Nucleus accumbens (tissue), 56 donors: ENCODE measurements at regions not wholly inside any gene's neighbourhood (a gene's known extent, or its start where the extent isn't known, plus 50 kb on each side); places are given as distances from the start of the nearest gene placed in this dataset.
A peak's percentile ranks its signal among the peaks of the same experiment; 100 is the strongest.
"Not testable (repeated sequence)": the region's sequence is repeated elsewhere in the genome, so short reads cannot be mapped to it uniquely, and the experiment has no call there.

Experiments
- DNase-seq, 56 donors: peaks; one replicate each; lab custom pipeline; 2025; lab: John Stamatoyannopoulos, UW

DNA sequence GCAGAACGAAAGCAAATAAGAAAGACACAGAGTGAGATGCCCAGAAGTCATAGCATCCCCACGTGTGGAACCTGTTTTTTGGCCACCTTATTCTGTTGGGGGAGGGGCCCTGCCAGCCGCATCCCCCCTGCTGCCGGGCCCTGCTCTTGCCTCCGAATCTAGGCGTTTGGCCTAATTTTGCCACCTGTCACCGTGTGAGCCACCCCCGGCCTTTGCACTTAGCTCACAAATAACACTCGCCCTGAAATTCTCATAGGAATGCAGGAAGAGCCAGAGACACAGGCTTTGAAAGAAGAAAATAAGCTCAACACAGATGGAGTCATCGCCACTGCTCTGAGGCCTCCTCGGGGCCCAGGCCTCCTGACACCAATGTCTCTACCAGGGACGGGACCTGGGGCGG, 522.6 kb upstream of the SALL3 start:
- no peak for DNase-seq

DNA sequence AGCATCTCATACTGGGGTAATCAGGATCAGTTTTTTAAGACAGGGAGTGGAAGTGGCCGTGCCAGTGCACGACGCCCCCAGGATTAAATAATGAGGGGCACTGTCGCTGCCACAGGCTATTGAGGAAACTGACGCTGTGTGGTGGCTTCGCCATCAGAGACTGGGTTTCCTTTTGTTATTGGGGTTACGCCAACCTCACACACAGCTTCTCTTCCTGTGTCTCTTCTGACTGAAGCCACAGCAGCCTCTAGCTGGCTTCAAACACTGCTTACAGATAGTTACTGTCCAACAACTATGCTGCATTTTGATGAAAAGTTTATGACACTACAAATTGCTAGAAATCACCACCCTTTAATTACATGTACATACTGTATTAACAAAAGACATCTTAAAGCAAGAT, 521.9 kb upstream of the SALL3 start:
- DNase-seq = no peak

DNA sequence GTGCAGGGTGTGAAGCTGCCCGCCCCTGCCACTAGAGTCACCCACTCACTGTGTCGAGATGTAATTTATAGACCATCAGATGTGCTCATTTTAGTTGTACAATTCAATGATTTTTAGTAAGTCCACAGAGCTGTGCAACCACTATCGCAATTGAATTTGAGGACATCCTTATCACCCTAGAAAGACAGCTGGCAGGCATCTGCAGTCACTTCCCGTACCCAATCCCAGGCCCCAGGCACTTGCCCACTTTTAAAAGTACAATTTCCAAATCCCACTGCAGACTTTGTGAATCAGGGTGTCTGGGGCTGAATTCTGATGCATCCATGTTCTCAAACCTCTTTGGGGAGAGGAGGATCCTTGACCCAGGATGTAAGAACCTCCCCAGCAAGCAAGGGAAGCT, 521.3 kb upstream of the SALL3 start:
- no peak for DNase-seq

GRCh38 chr18:78459668-78460067, 520.0 kb upstream of the SALL3 start:
- no peak for DNase-seq

DNA sequence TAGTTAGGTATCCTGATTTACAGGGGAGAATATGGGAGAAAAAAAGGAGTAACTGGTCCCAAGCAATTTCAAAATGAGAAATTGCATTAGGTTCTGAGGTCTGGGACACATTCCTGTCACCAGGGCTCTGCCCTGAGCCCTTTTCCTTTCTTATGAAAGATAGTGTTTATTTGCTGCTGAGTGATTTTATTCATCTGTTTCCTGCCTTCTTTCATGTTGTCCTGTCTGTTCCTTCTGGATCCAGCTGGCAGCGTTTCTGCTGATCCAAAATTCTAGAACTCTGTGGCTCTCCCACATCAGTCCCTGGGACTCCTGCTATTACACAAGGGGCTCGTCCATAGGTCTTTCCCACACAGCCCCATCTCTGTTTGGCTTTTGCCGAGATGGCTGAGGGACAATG, 519.1 kb upstream of the SALL3 start:
- DNase-seq = no peak

- DNase-seq = no peak
These were observed 506.1 kb upstream of the SALL3 start for GRCh38 chr18:78473563-78473962.

- DNase-seq = no peak
These were observed 501.8 kb upstream of the SALL3 start for GRCh38 chr18:78477840-78478239.

DNA sequence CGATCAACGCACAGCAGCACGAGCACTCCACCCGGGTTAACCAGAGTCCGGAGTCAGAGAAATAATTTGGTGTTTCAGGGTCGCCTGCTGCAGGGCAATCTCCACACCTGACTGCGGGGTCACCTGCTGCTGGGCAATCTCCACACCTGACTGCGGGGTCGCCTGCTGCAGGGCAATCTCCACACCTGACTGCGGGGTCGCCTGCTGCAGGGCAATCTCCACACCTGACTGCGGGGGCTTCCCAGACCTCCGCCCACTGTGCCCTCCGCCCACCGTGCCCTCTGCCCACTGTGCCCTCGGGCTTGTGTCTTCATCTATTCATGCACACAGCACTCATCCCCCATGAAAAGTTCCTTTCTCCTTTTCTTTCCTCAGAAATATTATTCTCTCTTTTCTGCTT, 500.2 kb upstream of the SALL3 start:
- no peak for DNase-seq

DNA sequence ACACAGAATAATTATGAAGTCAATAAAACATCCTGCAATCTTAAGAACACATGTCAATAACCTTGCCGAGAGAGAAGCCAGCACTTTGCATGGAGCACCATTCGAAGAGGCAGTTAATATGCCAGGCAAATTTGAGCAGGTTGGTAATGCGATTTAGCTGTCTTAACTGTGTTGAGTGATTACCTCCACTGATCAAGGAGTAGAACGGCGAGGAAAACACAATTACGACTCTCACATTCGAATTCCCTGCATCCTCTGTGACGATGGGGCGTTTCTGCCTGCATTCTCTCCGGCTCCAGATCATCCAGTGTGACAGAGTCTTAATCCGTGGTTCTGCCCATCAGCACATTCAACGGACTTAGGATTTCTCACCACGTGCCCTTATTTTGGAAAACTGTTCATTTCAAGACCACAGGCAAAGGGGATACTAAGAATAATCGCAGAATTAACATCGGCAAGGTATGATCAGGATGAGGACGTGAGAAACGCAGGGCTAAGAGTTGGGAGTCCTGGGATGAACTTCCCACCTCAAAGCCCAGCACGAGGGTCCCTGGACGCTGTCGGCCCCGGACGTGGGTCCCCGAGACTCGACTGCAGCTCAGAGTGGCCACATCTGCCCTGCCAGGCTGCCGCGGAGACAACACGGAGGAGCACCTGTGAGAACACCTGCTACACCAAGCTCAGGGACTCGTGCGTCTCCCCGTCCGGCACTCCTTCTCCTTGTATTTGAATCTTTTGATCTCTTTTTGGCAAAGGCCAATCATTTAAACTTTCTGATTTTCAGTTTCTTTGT, 499.2 kb upstream of the SALL3 start:
- no peak for DNase-seq

- no peak for DNase-seq
These were observed 497.2 kb upstream of the SALL3 start for GRCh38 chr18:78482378-78482777.

- no peak for DNase-seq
These were observed 492.0 kb upstream of the SALL3 start for GRCh38 chr18:78487649-78488048.

GRCh38 chr18:78492064-78492812, 487.4 kb upstream of the SALL3 start:
- no peak for DNase-seq

DNA sequence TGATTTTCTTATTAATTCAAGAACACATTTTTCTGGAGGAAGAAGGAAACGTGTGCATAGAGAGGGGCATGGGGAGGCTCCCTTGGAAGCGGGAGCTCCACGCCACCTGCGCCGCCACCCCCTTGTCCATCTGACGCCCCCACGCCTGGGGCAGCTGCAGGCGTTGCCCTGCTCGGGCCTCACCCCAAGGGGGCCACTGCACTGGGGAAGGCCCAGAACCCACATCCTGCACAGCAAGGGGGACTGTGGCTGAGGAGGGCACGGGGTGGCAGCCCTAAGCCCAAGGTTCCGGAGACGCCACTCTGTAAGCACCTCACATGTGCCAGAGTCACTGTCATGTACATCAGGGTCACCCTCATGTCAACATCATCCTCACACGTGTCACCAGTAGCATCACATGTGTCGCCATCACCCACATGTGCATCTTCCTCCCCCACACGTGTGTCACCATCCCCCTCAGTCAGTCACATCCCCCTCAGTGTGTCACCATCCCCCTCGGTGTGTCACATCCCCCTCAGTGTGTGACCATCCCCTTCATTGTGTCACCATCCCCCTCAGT, 486.7 kb upstream of the SALL3 start:
- no peak for DNase-seq

DNA sequence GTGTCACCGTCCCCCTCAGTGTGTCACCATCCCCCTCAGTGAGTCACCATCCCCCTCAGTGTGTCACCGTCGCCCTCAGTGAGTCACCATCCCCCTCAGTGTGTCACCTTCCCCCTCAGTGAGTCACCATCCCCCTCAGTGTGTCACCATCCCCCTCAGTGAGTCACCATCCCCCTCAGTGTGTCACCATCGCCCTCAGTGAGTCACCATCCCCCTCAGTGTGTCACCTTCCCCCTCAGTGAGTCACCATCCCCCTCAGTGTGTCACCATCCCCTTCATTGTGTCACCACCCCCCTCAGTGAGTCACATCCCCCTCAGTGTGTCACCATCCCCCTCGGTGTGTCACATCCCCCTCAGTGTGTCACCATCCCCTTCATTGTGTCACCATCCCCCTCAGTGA, 486.1 kb upstream of the SALL3 start:
- DNase-seq = not testable (repeated sequence)

DNA sequence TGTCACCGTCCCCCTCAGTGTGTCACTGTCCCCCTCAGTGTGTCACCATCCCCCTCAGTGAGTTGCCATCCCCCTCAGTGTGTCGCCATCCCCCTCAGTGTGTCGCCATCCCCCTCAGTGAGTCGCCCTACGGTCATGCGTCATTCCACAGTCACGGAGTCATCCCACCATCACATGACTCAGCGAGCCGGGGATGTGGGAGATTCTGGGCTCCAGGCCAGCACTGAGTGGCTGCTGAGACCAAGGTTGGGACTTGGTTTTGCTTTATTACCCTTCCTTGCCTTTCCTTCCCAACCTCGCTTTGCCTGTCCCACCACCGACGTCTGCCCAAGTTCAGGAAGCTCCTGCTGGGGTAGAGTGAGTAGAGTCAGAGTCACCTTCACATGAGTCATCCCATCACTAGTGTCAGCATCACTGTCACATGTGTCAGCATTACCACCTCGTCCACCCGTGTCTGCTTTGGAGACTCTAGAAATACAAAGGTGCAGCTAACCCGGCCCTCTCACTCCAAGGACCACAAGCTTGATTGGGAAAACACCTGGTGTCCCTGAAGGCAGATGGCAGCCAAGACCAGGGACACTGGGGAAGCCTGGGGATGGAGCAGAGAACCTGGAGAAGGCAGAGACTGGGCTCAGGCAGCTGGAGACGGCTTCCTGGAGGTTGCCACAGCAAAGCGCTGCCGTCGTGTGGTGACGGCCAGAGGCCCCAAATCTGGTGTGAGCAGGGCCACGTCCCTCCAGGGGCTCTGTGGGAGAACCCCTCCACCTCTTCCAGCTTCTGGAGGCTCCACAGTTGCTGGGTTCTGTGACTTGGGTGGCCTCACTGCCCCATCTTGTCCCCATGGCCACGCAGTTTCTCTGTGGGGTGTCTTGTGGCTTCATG, 485.2 kb upstream of the SALL3 start:
- peak in 1 of 56 donors; percentile 25 for DNase-seq

GRCh38 chr18:78495550-78495949, 484.1 kb upstream of the SALL3 start:
- DNase-seq = no peak

DNA sequence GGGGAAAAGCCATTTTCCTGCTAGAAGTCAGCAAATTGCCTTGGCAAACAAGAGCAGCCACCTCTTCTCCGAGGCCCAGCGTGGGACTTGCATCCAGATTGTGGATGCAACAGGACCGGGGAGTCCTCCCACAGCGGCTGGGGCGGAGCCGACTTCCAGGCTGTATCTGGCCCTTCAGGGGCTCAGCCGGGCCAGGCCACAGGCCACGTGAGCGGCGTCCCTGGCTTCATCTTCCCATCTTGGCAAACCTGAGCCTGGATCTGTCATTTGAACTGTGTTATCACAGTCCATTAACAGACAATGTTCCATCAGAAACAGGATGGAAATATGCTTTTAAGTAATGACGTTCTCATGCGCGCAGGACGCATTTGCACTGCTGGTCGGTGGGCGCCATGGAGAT, 483.5 kb upstream of the SALL3 start:
- DNase-seq = no peak

GRCh38 chr18:78497641-78498040, 482.0 kb upstream of the SALL3 start:
- DNase-seq = no peak

- DNase-seq = no peak
These were observed 480.0 kb upstream of the SALL3 start for GRCh38 chr18:78499586-78499985.

GRCh38 chr18:78501251-78501650, 478.4 kb upstream of the SALL3 start:
- DNase-seq = no peak

- no peak for DNase-seq
These were observed 476.5 kb upstream of the SALL3 start for GRCh38 chr18:78503129-78503528.
